Peyer's patch (tissue), 4 donors: ENCODE measurements at regions not wholly inside any gene's neighbourhood (a gene's known extent, or its start where the extent isn't known, plus 50 kb on each side); places are given as distances from the start of the nearest gene placed in this dataset.

Experiments used
- DNase-seq, 3 donors: peaks; one replicate each; pipeline ENCODE4 v3.0.0-alpha.2; 2017 to 2019
- H3K27ac ChIP-seq, 4 donors: fragments of 200-600 bp; sonication (generic); one replicate each; pipeline ENCODE4 v1.5.1; 2016 to 2019
- H3K27me3 ChIP-seq, 2 donors: fragments of 200-600 bp; sonication (generic); one replicate each; pipeline ENCODE4 v1.5.1; 2019
- H3K36me3 ChIP-seq, 3 donors: fragments of 200-600 bp; sonication (generic); one replicate each; pipeline ENCODE4 v1.5.1; 2016 to 2019
- H3K4me1 ChIP-seq, 4 donors: fragments of 200-600 bp; sonication (generic); one replicate each; pipeline ENCODE4 v1.5.1; 2016 to 2019
- H3K4me3 ChIP-seq, 4 donors: fragments of 200-600 bp; sonication (generic); 1 replicate in 3 of 4; 2 replicates in 1 of 4; pipeline ENCODE4 v1.5.1; 2016 to 2019; ENCODE audit warnings: mild to moderate bottlenecking in 1 of 4
- H3K9me3 ChIP-seq, 4 donors: fragments of 200-600 bp; sonication (generic); one replicate each; pipeline ENCODE4 v1.5.1; 2016 to 2019; ENCODE audit warnings: mild to moderate bottlenecking in 1 of 4
- POLR2A ChIP-seq, 2 donors: fragments of 450-650 bp; IDR thresholded peaks; one replicate each; pipeline ENCODE4 v1.5.1; 2017; ENCODE audit warnings: antibody characterized with exemption in 2 of 2, mild to moderate bottlenecking in 2 of 2, moderate library complexity in 2 of 2
- TF ChIP-seq, protein P1 (sequence below), 6 experiments: fragments of 450-650 bp in 4 of 6; fragments of 200-600 bp in 2 of 6; sonication (generic) in 1 of 6; IDR thresholded peaks; one replicate each; pipeline ENCODE4 v1.5.1; 2017 to 2019; ENCODE audit warnings: antibody characterized with exemption in 6 of 6, mild to moderate bottlenecking in 3 of 6, moderate library complexity in 1 of 6

DNA sequence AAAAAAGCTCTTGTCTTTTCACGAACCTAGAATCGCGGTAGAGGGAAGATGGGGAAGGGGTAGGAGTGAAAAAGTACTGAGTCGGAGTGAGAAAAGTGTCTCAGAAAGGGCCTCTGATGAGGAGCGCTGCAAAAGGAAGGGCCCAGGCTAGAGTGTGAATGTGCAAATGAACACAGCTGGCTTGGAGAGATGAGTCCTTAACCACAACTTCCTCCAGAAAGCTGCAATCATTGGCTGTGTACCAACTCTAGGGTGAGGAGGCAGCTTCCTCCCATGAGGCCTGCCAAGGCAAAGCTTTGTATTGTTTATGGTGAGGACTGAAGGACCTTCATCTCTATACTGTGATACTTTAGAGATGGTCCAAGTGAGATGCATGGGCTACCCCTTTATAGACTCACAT is 566.9 kb upstream of the ANO5 start:
- Histone ChIP-seq H3K4me3 (no peak overlapping the region), H3K27me3 (no peaks in the 10 kb centered on the region), H3K4me1 (no peaks in the 10 kb centered on the region), H3K36me3 (no peaks in the 10 kb centered on the region), H3K9me3 (no peaks in the 10 kb centered on the region), H3K27ac (no peak overlapping the region)
- no peak for DNase-seq
- no peak for TF ChIP-seq POLR2A (IDR thresholded peaks at IDR 0.05)
- TF ChIP-seq, protein P1, sequence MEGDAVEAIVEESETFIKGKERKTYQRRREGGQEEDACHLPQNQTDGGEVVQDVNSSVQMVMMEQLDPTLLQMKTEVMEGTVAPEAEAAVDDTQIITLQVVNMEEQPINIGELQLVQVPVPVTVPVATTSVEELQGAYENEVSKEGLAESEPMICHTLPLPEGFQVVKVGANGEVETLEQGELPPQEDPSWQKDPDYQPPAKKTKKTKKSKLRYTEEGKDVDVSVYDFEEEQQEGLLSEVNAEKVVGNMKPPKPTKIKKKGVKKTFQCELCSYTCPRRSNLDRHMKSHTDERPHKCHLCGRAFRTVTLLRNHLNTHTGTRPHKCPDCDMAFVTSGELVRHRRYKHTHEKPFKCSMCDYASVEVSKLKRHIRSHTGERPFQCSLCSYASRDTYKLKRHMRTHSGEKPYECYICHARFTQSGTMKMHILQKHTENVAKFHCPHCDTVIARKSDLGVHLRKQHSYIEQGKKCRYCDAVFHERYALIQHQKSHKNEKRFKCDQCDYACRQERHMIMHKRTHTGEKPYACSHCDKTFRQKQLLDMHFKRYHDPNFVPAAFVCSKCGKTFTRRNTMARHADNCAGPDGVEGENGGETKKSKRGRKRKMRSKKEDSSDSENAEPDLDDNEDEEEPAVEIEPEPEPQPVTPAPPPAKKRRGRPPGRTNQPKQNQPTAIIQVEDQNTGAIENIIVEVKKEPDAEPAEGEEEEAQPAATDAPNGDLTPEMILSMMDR (IDR thresholded peaks at IDR 0.05), result no peak

DNA sequence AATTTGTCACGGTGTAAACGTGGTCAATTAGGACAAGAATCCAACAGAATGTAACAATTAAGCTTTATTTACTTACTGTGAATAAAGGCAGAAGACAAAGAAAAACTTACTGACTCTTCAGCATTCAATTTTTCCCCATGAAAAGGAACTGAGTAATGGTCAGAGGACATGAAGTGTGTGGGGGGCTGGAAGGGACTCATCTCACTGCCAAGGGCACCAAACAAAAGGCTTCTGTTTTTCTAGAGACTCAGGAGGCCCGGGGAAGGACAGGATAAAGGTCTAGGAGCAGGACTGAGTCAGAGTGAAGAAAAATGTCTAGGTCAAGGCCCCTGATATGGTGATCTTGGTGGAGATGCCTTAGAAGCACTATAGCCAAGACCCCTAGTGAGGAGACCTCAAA is 564.2 kb upstream of the ANO5 start:
- DNase-seq, result no peak
- H3K27me3 ChIP-seq, result no peaks in the 10 kb centered on the region
- no peak overlapping the region for H3K4me3 ChIP-seq
- H3K9me3 ChIP-seq, result no peaks in the 10 kb centered on the region
- H3K4me1 ChIP-seq, result no peaks in the 10 kb centered on the region
- H3K27ac ChIP-seq, result no peak overlapping the region
- TF ChIP-seq, protein P1 (IDR thresholded peaks at IDR 0.05), result no peak
- no peak for TF ChIP-seq POLR2A (IDR thresholded peaks at IDR 0.05)
- no peaks in the 10 kb centered on the region for H3K36me3 ChIP-seq

DNA sequence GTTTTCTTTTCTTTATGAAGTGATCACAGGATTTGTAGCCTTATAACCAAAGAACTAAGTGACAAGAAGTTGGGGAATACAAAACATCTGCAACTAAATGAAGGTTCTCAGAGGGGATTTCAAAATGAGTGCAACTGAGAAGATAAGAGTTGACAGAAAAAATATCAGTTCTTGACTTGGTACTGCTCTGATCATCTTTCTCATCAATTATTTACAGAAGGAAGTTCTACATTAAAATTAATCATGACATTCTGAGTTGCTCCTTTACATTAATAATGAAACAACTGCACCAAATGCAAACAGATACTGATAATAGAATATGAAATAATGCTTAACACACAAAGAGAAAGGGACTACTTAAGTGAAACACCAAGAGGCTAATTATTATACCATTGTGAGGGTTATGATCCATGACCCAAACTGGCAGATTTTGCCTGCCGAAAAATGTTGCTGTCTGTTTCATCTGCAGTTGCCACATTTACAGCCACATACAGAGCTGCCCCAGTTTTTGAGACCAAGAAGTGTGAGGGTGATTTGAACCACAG is 561.9 kb upstream of the ANO5 start:
- no peak for DNase-seq
- TF ChIP-seq, protein P1 (IDR thresholded peaks at IDR 0.05), result no peak
- TF ChIP-seq POLR2A (IDR thresholded peaks at IDR 0.05), result no peak
- Histone ChIP-seq H3K4me3 (no peak overlapping the region), H3K27ac (no peak overlapping the region), H3K4me1 (no peaks in the 10 kb centered on the region), H3K27me3 (no peaks in the 10 kb centered on the region), H3K9me3 (no peaks in the 10 kb centered on the region), H3K36me3 (no peaks in the 10 kb centered on the region)

DNA sequence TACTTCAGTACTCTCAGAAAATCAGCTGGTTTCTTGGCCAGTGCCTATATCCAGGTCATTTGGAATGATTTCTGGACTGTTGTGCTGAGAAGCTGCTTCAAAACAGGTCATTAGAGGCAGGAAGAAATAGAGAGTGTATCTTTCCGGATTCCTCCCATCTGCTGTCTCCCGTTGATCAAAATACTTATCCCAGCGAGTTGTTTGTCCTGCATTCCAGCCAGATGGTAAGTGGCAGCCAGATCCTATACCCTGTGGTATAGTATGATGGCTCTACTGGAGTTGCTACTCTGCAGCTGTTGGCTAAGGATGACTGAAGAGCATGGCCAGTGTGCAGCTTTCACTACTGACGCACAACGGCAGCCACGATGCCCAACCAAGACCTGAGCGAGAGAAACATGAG is 560.9 kb upstream of the ANO5 start:
- no peaks in the 10 kb centered on the region for H3K4me1 ChIP-seq
- H3K27me3 ChIP-seq, result no peaks in the 10 kb centered on the region
- DNase-seq, result no peak
- no peak for TF ChIP-seq POLR2A (IDR thresholded peaks at IDR 0.05)
- TF ChIP-seq, protein P1 (IDR thresholded peaks at IDR 0.05), result no peak
- no peaks in the 10 kb centered on the region for H3K36me3 ChIP-seq
- H3K9me3 ChIP-seq, result no peaks in the 10 kb centered on the region
- no peak overlapping the region for H3K4me3 ChIP-seq
- no peak overlapping the region for H3K27ac ChIP-seq

DNA sequence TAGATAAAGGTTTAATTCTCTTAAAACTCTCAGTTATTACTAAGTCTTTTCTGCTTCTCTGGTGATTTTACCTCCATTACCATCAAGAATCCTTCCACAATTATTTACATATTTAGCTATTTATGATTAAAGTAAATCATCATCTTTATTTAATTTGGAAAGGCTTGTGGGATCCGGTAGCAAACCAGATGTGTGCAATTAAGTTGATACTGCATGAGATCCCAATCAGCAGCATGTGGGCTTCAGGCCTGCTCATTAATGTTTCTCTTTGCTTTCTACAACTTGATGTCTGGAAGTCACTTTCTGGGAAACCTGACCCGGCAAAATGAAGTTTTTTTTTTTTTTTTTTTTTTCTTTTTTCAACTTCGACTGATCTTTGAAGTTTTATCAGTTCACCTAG is 558.4 kb upstream of the ANO5 start:
- no peaks in the 10 kb centered on the region for H3K9me3 ChIP-seq
- no peaks in the 10 kb centered on the region for H3K27me3 ChIP-seq
- no peak overlapping the region for H3K4me3 ChIP-seq
- no peaks in the 10 kb centered on the region for H3K36me3 ChIP-seq
- no peak for DNase-seq
- no peak for TF ChIP-seq POLR2A (IDR thresholded peaks at IDR 0.05)
- TF ChIP-seq, protein P1 (IDR thresholded peaks at IDR 0.05), result no peak
- no peaks in the 10 kb centered on the region for H3K4me1 ChIP-seq
- H3K27ac ChIP-seq, result no peak overlapping the region

DNA sequence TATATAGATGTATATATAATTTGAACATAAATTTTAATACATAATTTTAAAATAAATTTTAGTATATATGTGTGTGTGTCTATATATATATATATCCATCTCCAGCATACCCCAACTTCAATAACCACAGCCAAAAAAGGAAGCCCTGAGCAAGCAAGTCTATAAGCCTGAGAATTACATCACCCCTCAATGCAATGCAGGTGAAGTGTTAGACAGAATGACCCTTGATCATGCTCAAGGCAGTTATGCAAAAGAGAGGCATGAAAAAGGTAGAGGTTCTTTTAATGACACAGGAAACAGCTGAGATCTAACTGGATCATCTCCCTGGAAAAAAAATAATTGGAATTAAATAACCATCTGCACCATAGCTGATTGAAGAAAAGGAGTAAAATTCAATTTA is 557.9 kb upstream of the ANO5 start:
- no peaks in the 10 kb centered on the region for H3K27me3 ChIP-seq
- DNase-seq, result no peak

More for the DNA sequence above, 557.9 kb upstream of the ANO5 start:
- H3K27ac ChIP-seq, result no peak overlapping the region
- no peaks in the 10 kb centered on the region for H3K36me3 ChIP-seq
- H3K4me1 ChIP-seq, result no peaks in the 10 kb centered on the region
- no peak for TF ChIP-seq POLR2A (IDR thresholded peaks at IDR 0.05)
- TF ChIP-seq, protein P1 (IDR thresholded peaks at IDR 0.05), result no peak
- no peak overlapping the region for H3K4me3 ChIP-seq
- no peaks in the 10 kb centered on the region for H3K9me3 ChIP-seq
